ENCODE measurements at regions not wholly inside any gene's neighbourhood (a gene's known extent, or its start where the extent isn't known, plus 50 kb on each side); places are given as distances from the start of the nearest gene placed in this dataset.

DNA sequence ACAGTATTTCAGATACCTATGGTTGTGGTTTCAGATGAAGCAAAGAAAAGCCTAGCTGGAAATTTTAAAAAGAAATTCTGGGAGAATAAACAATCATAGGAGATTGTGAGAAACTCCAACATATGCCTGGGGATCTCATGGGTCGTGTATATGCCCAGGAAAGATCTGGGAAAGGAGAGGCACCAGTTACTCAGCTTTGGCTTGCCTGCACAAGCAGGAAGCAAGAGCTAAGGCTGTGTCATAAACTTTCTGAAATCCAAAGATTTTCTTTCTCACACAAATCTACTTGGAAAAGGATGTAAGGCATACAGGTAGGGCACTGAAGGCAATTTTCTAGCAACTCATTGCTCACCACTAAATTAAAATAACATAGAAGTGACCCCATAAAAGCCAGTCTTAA, 373.6 kb downstream of the CDC14C start:
- no peak for TF ChIP-seq MYC (IDR thresholded peaks at IDR 0.05; ENCODE audit: low read depth, low read length)
- TF ChIP-seq POLR2A (IDR thresholded peaks at IDR 0.05; ENCODE audit: extremely low read depth, insufficient read length): no peak
- TF ChIP-seq, protein P1, sequence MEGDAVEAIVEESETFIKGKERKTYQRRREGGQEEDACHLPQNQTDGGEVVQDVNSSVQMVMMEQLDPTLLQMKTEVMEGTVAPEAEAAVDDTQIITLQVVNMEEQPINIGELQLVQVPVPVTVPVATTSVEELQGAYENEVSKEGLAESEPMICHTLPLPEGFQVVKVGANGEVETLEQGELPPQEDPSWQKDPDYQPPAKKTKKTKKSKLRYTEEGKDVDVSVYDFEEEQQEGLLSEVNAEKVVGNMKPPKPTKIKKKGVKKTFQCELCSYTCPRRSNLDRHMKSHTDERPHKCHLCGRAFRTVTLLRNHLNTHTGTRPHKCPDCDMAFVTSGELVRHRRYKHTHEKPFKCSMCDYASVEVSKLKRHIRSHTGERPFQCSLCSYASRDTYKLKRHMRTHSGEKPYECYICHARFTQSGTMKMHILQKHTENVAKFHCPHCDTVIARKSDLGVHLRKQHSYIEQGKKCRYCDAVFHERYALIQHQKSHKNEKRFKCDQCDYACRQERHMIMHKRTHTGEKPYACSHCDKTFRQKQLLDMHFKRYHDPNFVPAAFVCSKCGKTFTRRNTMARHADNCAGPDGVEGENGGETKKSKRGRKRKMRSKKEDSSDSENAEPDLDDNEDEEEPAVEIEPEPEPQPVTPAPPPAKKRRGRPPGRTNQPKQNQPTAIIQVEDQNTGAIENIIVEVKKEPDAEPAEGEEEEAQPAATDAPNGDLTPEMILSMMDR (IDR thresholded peaks at IDR 0.05; ENCODE audit: low read depth, low read length): no peak
- TF ChIP-seq, protein P2, sequence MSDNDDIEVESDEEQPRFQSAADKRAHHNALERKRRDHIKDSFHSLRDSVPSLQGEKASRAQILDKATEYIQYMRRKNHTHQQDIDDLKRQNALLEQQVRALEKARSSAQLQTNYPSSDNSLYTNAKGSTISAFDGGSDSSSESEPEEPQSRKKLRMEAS (IDR thresholded peaks at IDR 0.05; ENCODE audit: low read depth, low read length): no peak
- H3K4me3 ChIP-seq (ENCODE audit: low read depth, low read length): no peak overlapping the region
- no peak for DNase-seq (ENCODE audit: low read depth)

DNA sequence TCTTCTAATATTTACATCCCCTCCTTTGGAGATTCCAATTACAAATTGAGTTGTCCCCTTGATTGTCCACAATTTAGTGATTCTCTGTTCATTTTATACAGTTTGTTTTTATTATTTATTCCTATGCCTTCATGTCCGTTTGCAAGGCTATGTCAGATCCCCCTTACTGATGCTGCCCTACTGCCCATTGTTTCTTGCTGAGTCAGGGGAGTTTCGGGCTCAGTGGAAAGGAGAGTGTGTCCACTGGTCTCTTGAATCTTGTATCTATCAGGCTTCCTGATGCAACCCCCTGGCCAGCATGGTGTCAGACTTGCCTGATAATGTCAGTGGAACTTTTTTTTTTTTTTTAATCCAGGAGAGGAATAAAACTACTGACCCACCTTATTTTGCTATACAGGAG, 384.4 kb downstream of the CDC14C start:
- no peak for TF ChIP-seq MYC (IDR thresholded peaks at IDR 0.05; ENCODE audit: low read depth, low read length)
- TF ChIP-seq, protein P2 (IDR thresholded peaks at IDR 0.05; ENCODE audit: low read depth, low read length): no peak
- TF ChIP-seq, protein P1 (IDR thresholded peaks at IDR 0.05; ENCODE audit: low read depth, low read length): no peak
- DNase-seq (ENCODE audit: low read depth): no peak
- H3K4me3 ChIP-seq (ENCODE audit: low read depth, low read length): no peak overlapping the region

- no peak for DNase-seq (ENCODE audit: low read depth)
- no peak for TF ChIP-seq POLR2A (IDR thresholded peaks at IDR 0.05; ENCODE audit: extremely low read depth, insufficient read length)
- TF ChIP-seq, protein P2 (IDR thresholded peaks at IDR 0.05; ENCODE audit: low read depth, low read length): no peak
- TF ChIP-seq, protein P1 (IDR thresholded peaks at IDR 0.05; ENCODE audit: low read depth, low read length): no peak
- TF ChIP-seq MYC (IDR thresholded peaks at IDR 0.05; ENCODE audit: low read depth, low read length): no peak
Measured at GRCh38 chr7:49320083-49320482, 395.7 kb downstream of the CDC14C start.

DNA sequence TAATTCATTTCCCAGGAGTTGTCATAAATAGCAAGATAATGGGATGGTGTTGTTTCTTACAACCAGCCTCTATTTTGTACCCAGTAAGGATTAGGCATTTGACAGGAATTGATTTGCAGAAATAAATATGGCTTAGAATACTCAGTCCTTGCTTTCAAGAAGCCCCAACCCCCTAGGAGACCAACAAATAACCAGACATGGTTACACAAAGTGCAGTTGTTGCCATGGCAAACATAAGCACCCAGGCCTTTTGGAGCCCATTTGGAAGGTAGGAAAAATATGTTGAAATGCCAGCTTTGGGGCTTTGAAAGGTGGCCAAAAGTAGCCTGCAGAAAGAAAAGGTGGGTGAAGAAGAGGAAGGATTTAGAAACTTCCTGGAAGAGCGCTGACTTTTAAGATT, 397.5 kb downstream of the CDC14C start:
- DNase-seq (ENCODE audit: low read depth): no peak
- no peak overlapping the region for H3K4me3 ChIP-seq (ENCODE audit: low read depth, low read length)
- no peak for TF ChIP-seq POLR2A (IDR thresholded peaks at IDR 0.05; ENCODE audit: extremely low read depth, insufficient read length)
- TF ChIP-seq, protein P2 (IDR thresholded peaks at IDR 0.05; ENCODE audit: low read depth, low read length): no peak
- no peak for TF ChIP-seq MYC (IDR thresholded peaks at IDR 0.05; ENCODE audit: low read depth, low read length)
- TF ChIP-seq, protein P1 (IDR thresholded peaks at IDR 0.05; ENCODE audit: low read depth, low read length): no peak

More at GRCh38 chr7:49320083-49320482, 395.7 kb downstream of the CDC14C start:
- no peak overlapping the region for H3K4me3 ChIP-seq (ENCODE audit: low read depth, low read length)

- TF ChIP-seq, protein P2 (IDR thresholded peaks at IDR 0.05; ENCODE audit: low read depth, low read length): no peak
- TF ChIP-seq MYC (IDR thresholded peaks at IDR 0.05; ENCODE audit: low read depth, low read length) (no peak), POLR2A (IDR thresholded peaks at IDR 0.05; ENCODE audit: extremely low read depth, insufficient read length) (no peak)
- TF ChIP-seq, protein P1 (IDR thresholded peaks at IDR 0.05; ENCODE audit: low read depth, low read length): no peak
- H3K4me3 ChIP-seq (ENCODE audit: low read depth, low read length): no peak overlapping the region
- no peak for DNase-seq (ENCODE audit: low read depth)
Measured at GRCh38 chr7:49322476-49322875, 398.1 kb downstream of the CDC14C start.

GRCh38 chr7:49324040-49324439, 399.7 kb downstream of the CDC14C start:
- TF ChIP-seq, protein P2 (IDR thresholded peaks at IDR 0.05; ENCODE audit: low read depth, low read length): no peak
- TF ChIP-seq POLR2A (IDR thresholded peaks at IDR 0.05; ENCODE audit: extremely low read depth, insufficient read length) (no peak), MYC (IDR thresholded peaks at IDR 0.05; ENCODE audit: low read depth, low read length) (no peak)
- TF ChIP-seq, protein P1 (IDR thresholded peaks at IDR 0.05; ENCODE audit: low read depth, low read length): no peak
- no peak overlapping the region for H3K4me3 ChIP-seq (ENCODE audit: low read depth, low read length)
- DNase-seq (ENCODE audit: low read depth): no peak
